Osteoblast (primary cell): ENCODE measurements at regions not wholly inside any gene's neighbourhood (a gene's known extent, or its start where the extent isn't known, plus 50 kb on each side); places are given as distances from the start of the nearest gene placed in this dataset.

ENCODE experiments used
- DNase-seq: peaks from one replicate; pipeline ENCODE4 v3.0.0; 2011; ENCODE audit warnings: low spot score, mixed read lengths; ENCODE audit not compliant: insufficient read length; ENCODE audit errors: missing footprints
- H2AFZ ChIP-seq: 2 replicates; pipeline ENCODE4 v1.6.0; 2011; ENCODE audit warnings: mild to moderate bottlenecking, low read length
- H3K27ac ChIP-seq: 2 replicates; pipeline ENCODE4 v1.5.1; 2011; ENCODE audit warnings: mild to moderate bottlenecking, low read depth, low read length, moderate library complexity
- H3K27me3 ChIP-seq: 2 replicates; pipeline ENCODE4 v1.6.0; 2012; ENCODE audit warnings: mild to moderate bottlenecking, control low read depth, inconsistent platforms, low read length, moderate library complexity; ENCODE audit not compliant: insufficient read depth
- H3K36me3 ChIP-seq: 2 replicates; pipeline ENCODE4 v1.5.1; 2011; ENCODE audit warnings: mild to moderate bottlenecking, low read length, control low read depth, moderate library complexity; ENCODE audit not compliant: insufficient read depth
- H3K4me1 ChIP-seq: 2 replicates; pipeline ENCODE4 v1.5.1; 2011; ENCODE audit warnings: mild to moderate bottlenecking, low read length, control low read depth, moderate library complexity; ENCODE audit not compliant: insufficient read depth
- H3K4me2 ChIP-seq: 2 replicates; pipeline ENCODE4 v1.6.0; 2011; ENCODE audit warnings: mild to moderate bottlenecking, low read length; ENCODE audit not compliant: insufficient read depth
- H3K4me3 ChIP-seq: fragments of 200-600 bp; sonication (generic); 3 replicates; pipeline ENCODE4 v1.5.1; 2012; ENCODE audit warnings: mild to moderate bottlenecking, low read length, inconsistent platforms; ENCODE audit not compliant: insufficient read depth
- H3K79me2 ChIP-seq: 2 replicates; pipeline ENCODE4 v1.6.0; 2012; ENCODE audit warnings: mild to moderate bottlenecking, low read length, control low read depth, inconsistent platforms; ENCODE audit not compliant: insufficient read depth
- H3K9me3 ChIP-seq: 2 replicates; pipeline ENCODE4 v1.5.1; 2011; ENCODE audit warnings: low read depth, low read length, control low read depth
- H4K20me1 ChIP-seq: 2 replicates; pipeline ENCODE4 v1.6.0; 2012; ENCODE audit warnings: mild to moderate bottlenecking, low read length, control low read depth; ENCODE audit not compliant: insufficient read depth
- CTCF ChIP-seq: IDR thresholded peaks from 2 replicates; pipeline ENCODE4 v1.5.1; 2011; ENCODE audit warnings: mild to moderate bottlenecking, low read depth, low read length, moderate library complexity; ENCODE audit errors: extremely low read depth

GRCh38 chr1:214946615-214947014, 135.9 kb upstream of the KCNK2 start:
- TF ChIP-seq CTCF: no peak
- H3K9me3 ChIP-seq: no peaks in the 10 kb centered on the region

GRCh38 chr1:214952648-214953047, 129.9 kb upstream of the KCNK2 start:
- H3K4me3 ChIP-seq: no peak overlapping the region
- no peak overlapping the region for H3K27ac ChIP-seq
- no peak overlapping the region for H3K4me2 ChIP-seq
- no peaks in the 10 kb centered on the region for H4K20me1 ChIP-seq
- H2AFZ ChIP-seq: peak overlapping the region; percentile 23
- DNase-seq: no peak
- H3K4me1 ChIP-seq: peaks cover 12% of the 10 kb centered on the region
- H3K36me3 ChIP-seq: no peaks in the 10 kb centered on the region
- no peak for TF ChIP-seq CTCF
- H3K27me3 ChIP-seq: no peaks in the 10 kb centered on the region
- H3K9me3 ChIP-seq: peaks cover 3% of the 10 kb centered on the region
- H3K79me2 ChIP-seq: no peaks in the 10 kb centered on the region

More at GRCh38 chr1:214946615-214947014, 135.9 kb upstream of the KCNK2 start:
- H3K4me3 ChIP-seq: no peak overlapping the region
- H3K4me1 ChIP-seq: no peaks in the 10 kb centered on the region
- DNase-seq: no peak
- no peaks in the 10 kb centered on the region for H3K36me3 ChIP-seq
- H3K27me3 ChIP-seq: no peaks in the 10 kb centered on the region
- no peaks in the 10 kb centered on the region for H4K20me1 ChIP-seq
- H3K79me2 ChIP-seq: no peaks in the 10 kb centered on the region
- peak overlapping the region; percentile 47 for H2AFZ ChIP-seq
- no peak overlapping the region for H3K27ac ChIP-seq
- H3K4me2 ChIP-seq: no peak overlapping the region

GRCh38 chr1:214953901-214954616, 128.5 kb upstream of the KCNK2 start:
- Histone ChIP-seq H3K36me3 (no peaks in the 10 kb centered on the region), H3K4me1 (peaks cover 26% of the 10 kb centered on the region), H3K27me3 (no peaks in the 10 kb centered on the region), H3K27ac (peak overlapping the region; percentile 8), H2AFZ (peak overlapping the region; percentile 17), H3K4me3 (no peak overlapping the region), H4K20me1 (no peaks in the 10 kb centered on the region), H3K79me2 (no peaks in the 10 kb centered on the region), H3K9me3 (peaks cover 3% of the 10 kb centered on the region), H3K4me2 (no peak overlapping the region)
- TF ChIP-seq CTCF: no peak
- no peak for DNase-seq

GRCh38 chr1:214954617-214954949, 128.0 kb upstream of the KCNK2 start:
- peaks cover 3% of the 10 kb centered on the region for H3K9me3 ChIP-seq
- H3K27ac ChIP-seq: no peak overlapping the region
- H3K4me2 ChIP-seq: no peak overlapping the region
- DNase-seq: no peak
- H3K27me3 ChIP-seq: no peaks in the 10 kb centered on the region
- TF ChIP-seq CTCF: no peak
- no peak overlapping the region for H2AFZ ChIP-seq
- H4K20me1 ChIP-seq: no peaks in the 10 kb centered on the region
- H3K36me3 ChIP-seq: no peaks in the 10 kb centered on the region
- no peaks in the 10 kb centered on the region for H3K79me2 ChIP-seq
- no peak overlapping the region for H3K4me3 ChIP-seq
- peaks cover 26% of the 10 kb centered on the region for H3K4me1 ChIP-seq
